NB4 (cell line): ENCODE measurements at regions not wholly inside any gene's neighbourhood (a gene's known extent, or its start where the extent isn't known, plus 50 kb on each side); places are given as distances from the start of the nearest gene placed in this dataset.
"Not testable (repeated sequence)": the region's sequence is repeated elsewhere in the genome, so short reads cannot be mapped to it uniquely, and the experiment has no call there.

Experiments
- CTCF ChIP-seq: IDR thresholded peaks from one replicate; pipeline ENCODE4 v1.5.1; 2012; ENCODE audit warnings: low read depth, low read length
- MAX ChIP-seq: IDR thresholded peaks from 2 replicates; pipeline ENCODE4 v1.6.1; 2011; ENCODE audit warnings: low read depth, low read length
- MYC ChIP-seq: IDR thresholded peaks from 2 replicates; pipeline ENCODE4 v1.6.1; 2011; ENCODE audit warnings: low read depth, low read length
- POLR2A ChIP-seq: IDR thresholded peaks from 2 replicates; pipeline ENCODE4 v1.6.1; 2011; ENCODE audit warnings: mild to moderate bottlenecking; ENCODE audit not compliant: insufficient read length; ENCODE audit errors: extremely low read depth

GRCh38 chr19:14289810-14290209 lies 83.8 kb upstream of the ADGRL1 start:
- TF ChIP-seq CTCF, MAX, POLR2A, MYC: not testable (repeated sequence)
